ENCODE measurements at regions not wholly inside any gene's neighbourhood (a gene's known extent, or its start where the extent isn't known, plus 50 kb on each side); places are given as distances from the start of the nearest gene placed in this dataset.
"Not testable (repeated sequence)": the region's sequence is repeated elsewhere in the genome, so short reads cannot be mapped to it uniquely, and the experiment has no call there.

GRCh38 chr3:18199757-18200156 is 225.4 kb downstream of the SATB1 start:
- Mint-ChIP-seq H3K27me3 (peaks cover 8% of the 10 kb centered on the region), H3K4me3 (no peak overlapping the region), H3K27ac (no peak overlapping the region), H3K36me3 (ENCODE audit: low read depth) (no peaks in the 10 kb centered on the region), H3K4me1 (no peaks in the 10 kb centered on the region)
- no peaks in the 10 kb centered on the region for H3K9me3 ChIP-seq (ENCODE audit: control insufficient read depth, low read length, poor library complexity, severe bottlenecking)
- no peak for DNase-seq
- no peak for ATAC-seq

- Mint-ChIP-seq H3K4me1 (no peaks in the 10 kb centered on the region), H3K36me3 (ENCODE audit: low read depth) (no peaks in the 10 kb centered on the region), H3K27ac (no peak overlapping the region), H3K27me3 (peaks cover 2% of the 10 kb centered on the region), H3K4me3 (no peak overlapping the region)
- no peaks in the 10 kb centered on the region for H3K9me3 ChIP-seq (ENCODE audit: control insufficient read depth, low read length, poor library complexity, severe bottlenecking)
- DNase-seq, result no peak
- no peak for ATAC-seq
Observed at GRCh38 chr3:18195836-18196235, 229.3 kb downstream of the SATB1 start.

- no peaks in the 10 kb centered on the region for H3K36me3 Mint-ChIP-seq (ENCODE audit: low read depth)
- H3K27me3 Mint-ChIP-seq, result peaks cover 17% of the 10 kb centered on the region
- H3K4me1 Mint-ChIP-seq, result no peaks in the 10 kb centered on the region
- ATAC-seq, result no peak
- H3K9me3 ChIP-seq (ENCODE audit: control insufficient read depth, low read length, poor library complexity, severe bottlenecking), result no peaks in the 10 kb centered on the region
- no peak for DNase-seq
- no peak overlapping the region for H3K27ac Mint-ChIP-seq
- H3K4me3 Mint-ChIP-seq, result no peak overlapping the region
Observed at GRCh38 chr3:18194431-18194830, 230.7 kb downstream of the SATB1 start.

DNA sequence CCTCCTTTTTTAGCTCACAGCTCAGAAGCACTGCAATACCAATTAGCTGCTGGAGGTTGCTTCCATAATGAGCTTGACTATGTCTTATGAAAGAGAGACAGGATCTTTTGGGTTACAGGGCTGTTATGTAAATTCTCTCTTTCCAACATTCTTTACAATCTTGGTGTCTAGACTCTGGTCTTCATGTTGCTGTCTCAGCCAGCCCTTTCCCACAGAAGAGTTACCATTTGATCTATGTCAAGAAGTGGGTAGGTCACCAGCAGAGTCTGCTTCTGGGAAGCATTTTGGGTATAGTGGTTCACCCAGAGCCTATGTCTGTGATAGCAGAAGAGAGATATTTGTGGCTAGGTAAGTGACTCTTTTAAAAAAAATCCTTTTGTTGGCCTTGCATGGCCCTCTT is 234.5 kb downstream of the SATB1 start:
- no peak for ATAC-seq
- Mint-ChIP-seq H3K4me3 (no peak overlapping the region), H3K36me3 (ENCODE audit: low read depth) (no peaks in the 10 kb centered on the region), H3K4me1 (no peaks in the 10 kb centered on the region), H3K27me3 (peaks cover 29% of the 10 kb centered on the region), H3K27ac (no peak overlapping the region)
- no peak for DNase-seq
- no peaks in the 10 kb centered on the region for H3K9me3 ChIP-seq (ENCODE audit: control insufficient read depth, low read length, poor library complexity, severe bottlenecking)

DNA sequence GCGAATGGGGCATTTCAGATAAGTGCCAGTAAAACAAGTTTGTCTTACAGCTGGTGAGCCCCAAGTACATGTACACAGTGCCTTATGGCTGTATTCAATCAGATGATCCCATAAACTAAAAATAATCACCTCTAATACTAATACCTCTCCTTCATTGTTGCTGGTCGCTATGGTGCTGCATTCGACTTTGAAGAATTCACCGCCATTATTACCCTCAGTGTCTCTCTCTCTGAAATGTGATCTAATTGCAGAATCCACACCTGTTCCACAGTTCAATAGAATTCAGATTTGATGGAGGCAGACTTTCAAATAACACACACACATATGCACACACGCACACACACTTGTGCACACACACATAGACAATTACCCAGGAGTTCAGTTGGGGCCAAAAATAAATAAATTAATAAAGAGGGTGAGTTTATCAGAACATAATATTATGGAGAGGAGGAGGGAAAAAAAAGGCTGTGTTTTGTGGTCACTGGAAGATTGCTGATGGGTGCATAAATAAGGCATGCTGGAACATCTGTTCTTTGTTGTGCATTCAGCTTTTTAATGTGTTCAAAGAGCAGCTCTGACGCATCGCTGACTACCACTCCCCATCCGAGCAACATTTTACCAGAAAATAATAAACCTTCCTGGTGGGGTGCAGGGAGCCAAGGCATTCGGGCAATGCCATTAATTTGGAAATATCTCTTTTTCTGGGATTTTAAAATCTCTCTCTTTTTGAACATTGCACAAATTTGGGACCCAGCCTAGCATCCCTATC is 235.7 kb downstream of the SATB1 start:
- Mint-ChIP-seq H3K4me3 (no peak overlapping the region), H3K4me1 (no peaks in the 10 kb centered on the region), H3K27me3 (peaks cover 38% of the 10 kb centered on the region), H3K36me3 (ENCODE audit: low read depth) (no peaks in the 10 kb centered on the region), H3K27ac (no peak overlapping the region)
- ATAC-seq (no peak), DNase-seq (no peak)
- no peaks in the 10 kb centered on the region for H3K9me3 ChIP-seq (ENCODE audit: control insufficient read depth, low read length, poor library complexity, severe bottlenecking)

- H3K36me3 Mint-ChIP-seq (ENCODE audit: low read depth), result no peaks in the 10 kb centered on the region
- H3K27ac Mint-ChIP-seq, result no peak overlapping the region
- H3K9me3 ChIP-seq (ENCODE audit: control insufficient read depth, low read length, poor library complexity, severe bottlenecking), result no peaks in the 10 kb centered on the region
- H3K27me3 Mint-ChIP-seq, result peaks cover 45% of the 10 kb centered on the region
- no peak for DNase-seq
- H3K4me3 Mint-ChIP-seq, result no peak overlapping the region
- no peak for ATAC-seq
- H3K4me1 Mint-ChIP-seq, result no peaks in the 10 kb centered on the region
Observed at GRCh38 chr3:18188491-18188890, 236.6 kb downstream of the SATB1 start.

DNA sequence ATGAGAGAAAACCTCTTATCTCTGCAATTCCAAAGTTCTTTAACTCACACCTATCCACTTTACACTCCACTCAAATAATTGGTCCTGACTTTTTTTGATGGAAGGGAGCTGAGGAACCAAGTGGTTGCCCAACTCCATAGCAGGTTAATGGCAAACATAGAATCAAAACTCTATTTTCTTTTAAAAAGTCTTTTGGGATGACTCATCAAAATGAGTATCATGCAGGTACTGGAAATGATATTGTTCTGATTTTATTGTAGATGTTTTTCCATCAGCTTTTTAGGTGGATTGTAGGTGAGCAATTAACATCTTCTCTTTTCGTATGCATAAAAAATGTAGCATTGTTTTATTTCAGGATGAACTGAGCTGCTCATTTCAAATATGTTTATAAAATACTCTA is 239.5 kb downstream of the SATB1 start:
- H3K9me3 ChIP-seq (ENCODE audit: control insufficient read depth, low read length, poor library complexity, severe bottlenecking), result no peaks in the 10 kb centered on the region
- H3K4me3 Mint-ChIP-seq, result no peak overlapping the region
- ATAC-seq, result no peak
- H3K27me3 Mint-ChIP-seq, result peaks cover 45% of the 10 kb centered on the region
- DNase-seq, result no peak
- no peak overlapping the region for H3K27ac Mint-ChIP-seq
- no peaks in the 10 kb centered on the region for H3K4me1 Mint-ChIP-seq
- H3K36me3 Mint-ChIP-seq (ENCODE audit: low read depth), result no peaks in the 10 kb centered on the region

- not testable (repeated sequence) for H3K4me1 Mint-ChIP-seq; H3K27ac Mint-ChIP-seq; ATAC-seq; H3K4me3 Mint-ChIP-seq; DNase-seq; H3K36me3 Mint-ChIP-seq (ENCODE audit: low read depth); H3K9me3 ChIP-seq (ENCODE audit: control insufficient read depth, low read length, poor library complexity, severe bottlenecking)
- peaks cover 21% of the 10 kb centered on the region for H3K27me3 Mint-ChIP-seq
Observed at GRCh38 chr3:18182923-18183322, 242.2 kb downstream of the SATB1 start.

- H3K4me1 Mint-ChIP-seq, result no peaks in the 10 kb centered on the region
- H3K4me3 Mint-ChIP-seq, result no peak overlapping the region
- H3K27me3 Mint-ChIP-seq, result peaks cover 13% of the 10 kb centered on the region
- DNase-seq (no peak), ATAC-seq (no peak)
- H3K27ac Mint-ChIP-seq, result no peak overlapping the region
- H3K36me3 Mint-ChIP-seq (ENCODE audit: low read depth), result no peaks in the 10 kb centered on the region
- no peaks in the 10 kb centered on the region for H3K9me3 ChIP-seq (ENCODE audit: control insufficient read depth, low read length, poor library complexity, severe bottlenecking)
Observed at GRCh38 chr3:18179521-18179920, 245.6 kb downstream of the SATB1 start.

DNA sequence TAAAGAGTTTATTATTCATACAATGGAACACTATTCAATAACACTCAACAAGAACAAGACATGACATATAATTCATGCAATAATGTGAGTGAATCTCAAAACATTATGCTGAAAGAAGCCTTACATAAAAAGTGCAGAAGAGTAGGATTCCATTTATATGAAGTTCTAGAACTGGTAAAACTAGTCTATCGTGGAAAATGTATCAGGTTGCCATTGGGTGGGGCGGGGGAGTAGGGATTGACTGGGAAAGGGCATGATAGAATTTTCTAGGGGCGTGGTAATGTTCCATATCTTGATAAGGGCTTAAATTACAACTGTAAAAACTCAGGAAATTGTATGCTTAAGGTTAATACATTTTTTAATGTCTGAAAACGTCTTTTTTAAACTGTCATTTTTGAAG is 247.9 kb downstream of the SATB1 start:
- H3K4me1 Mint-ChIP-seq, result no peaks in the 10 kb centered on the region
- no peaks in the 10 kb centered on the region for H3K9me3 ChIP-seq (ENCODE audit: control insufficient read depth, low read length, poor library complexity, severe bottlenecking)
- H3K27me3 Mint-ChIP-seq, result no peaks in the 10 kb centered on the region
- no peak overlapping the region for H3K4me3 Mint-ChIP-seq
- DNase-seq (no peak), ATAC-seq (no peak)
- H3K36me3 Mint-ChIP-seq (ENCODE audit: low read depth), result no peaks in the 10 kb centered on the region
- no peak overlapping the region for H3K27ac Mint-ChIP-seq

GRCh38 chr3:18173891-18174290 is 251.2 kb downstream of the SATB1 start:
- not testable (repeated sequence) for DNase-seq; ATAC-seq; H3K36me3 Mint-ChIP-seq (ENCODE audit: low read depth); H3K9me3 ChIP-seq (ENCODE audit: control insufficient read depth, low read length, poor library complexity, severe bottlenecking); H3K27me3 Mint-ChIP-seq; H3K4me3 Mint-ChIP-seq; H3K4me1 Mint-ChIP-seq; H3K27ac Mint-ChIP-seq

- no peak overlapping the region for H3K4me3 Mint-ChIP-seq
- H3K36me3 Mint-ChIP-seq (ENCODE audit: low read depth), result no peaks in the 10 kb centered on the region
- peaks cover 25% of the 10 kb centered on the region for H3K27me3 Mint-ChIP-seq
- no peak for ATAC-seq
- H3K27ac Mint-ChIP-seq, result no peak overlapping the region
- DNase-seq, result no peak
- no peaks in the 10 kb centered on the region for H3K9me3 ChIP-seq (ENCODE audit: control insufficient read depth, low read length, poor library complexity, severe bottlenecking)
- no peaks in the 10 kb centered on the region for H3K4me1 Mint-ChIP-seq
Observed at GRCh38 chr3:18159681-18160080, 265.5 kb downstream of the SATB1 start.

GRCh38 chr3:18153571-18154173 is 271.5 kb downstream of the SATB1 start:
- H3K4me3 Mint-ChIP-seq, result no peak overlapping the region
- H3K4me1 Mint-ChIP-seq, result no peaks in the 10 kb centered on the region
- H3K27ac Mint-ChIP-seq, result no peak overlapping the region
- ATAC-seq, result no peak
- DNase-seq, result no peak
- H3K9me3 ChIP-seq (ENCODE audit: control insufficient read depth, low read length, poor library complexity, severe bottlenecking), result no peaks in the 10 kb centered on the region
- H3K27me3 Mint-ChIP-seq, result peaks cover 21% of the 10 kb centered on the region
- no peaks in the 10 kb centered on the region for H3K36me3 Mint-ChIP-seq (ENCODE audit: low read depth)

DNA sequence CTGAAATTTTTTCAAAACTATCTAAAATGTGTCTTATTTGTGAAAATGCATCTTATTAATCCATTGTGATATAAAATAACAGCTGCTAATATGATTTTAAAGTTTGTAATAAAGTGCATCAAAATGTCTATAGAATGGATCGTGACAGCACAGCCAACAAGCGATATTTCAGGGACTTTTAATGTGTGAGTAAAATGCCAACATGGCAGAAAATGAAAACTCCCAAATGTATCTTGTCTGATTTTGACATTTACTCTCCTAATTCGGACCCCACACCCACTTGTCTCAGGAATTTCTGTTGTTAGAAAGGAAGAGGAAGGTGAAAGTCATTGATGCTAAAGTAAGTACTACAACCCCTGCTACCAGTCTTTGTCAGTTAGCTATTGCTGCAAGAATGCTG is 273.9 kb downstream of the SATB1 start:
- Mint-ChIP-seq H3K4me3 (no peak overlapping the region), H3K27me3 (peaks cover 28% of the 10 kb centered on the region), H3K27ac (no peak overlapping the region), H3K36me3 (ENCODE audit: low read depth) (no peaks in the 10 kb centered on the region), H3K4me1 (no peaks in the 10 kb centered on the region)
- ATAC-seq, result no peak
- H3K9me3 ChIP-seq (ENCODE audit: control insufficient read depth, low read length, poor library complexity, severe bottlenecking), result no peaks in the 10 kb centered on the region
- no peak for DNase-seq
